GM06990 (cell line): ENCODE measurements at regions not wholly inside any gene's neighbourhood (a gene's known extent, or its start where the extent isn't known, plus 50 kb on each side); places are given as distances from the start of the nearest gene placed in this dataset.

Source experiments
- DNase-seq: peaks from one replicate; pipeline ENCODE4 v3.0.0-alpha.2; 2011; ENCODE audit not compliant: insufficient read length; ENCODE audit errors: extremely low read depth
- H3K27me3 ChIP-seq: replicated peaks from 2 replicates; pipeline ENCODE4 v1.6.0; 2011; ENCODE audit warnings: low read length; ENCODE audit not compliant: control insufficient read depth, insufficient read depth
- H3K36me3 ChIP-seq: 2 replicates; pipeline ENCODE4 v1.5.1; 2011; ENCODE audit warnings: low read length; ENCODE audit not compliant: control insufficient read depth, insufficient read depth
- H3K4me3 ChIP-seq: replicated peaks from 2 replicates; pipeline ENCODE4 v1.5.1; 2011; ENCODE audit warnings: low read depth, mild to moderate bottlenecking, control low read depth, low read length
- TF ChIP-seq, protein P1 (sequence below): IDR thresholded peaks from 2 replicates; pipeline ENCODE4 v1.5.1; 2011; ENCODE audit warnings: low read length, control low read depth, mild to moderate bottlenecking, inconsistent platforms; ENCODE audit not compliant: insufficient read depth, poor library complexity, severe bottlenecking

DNA sequence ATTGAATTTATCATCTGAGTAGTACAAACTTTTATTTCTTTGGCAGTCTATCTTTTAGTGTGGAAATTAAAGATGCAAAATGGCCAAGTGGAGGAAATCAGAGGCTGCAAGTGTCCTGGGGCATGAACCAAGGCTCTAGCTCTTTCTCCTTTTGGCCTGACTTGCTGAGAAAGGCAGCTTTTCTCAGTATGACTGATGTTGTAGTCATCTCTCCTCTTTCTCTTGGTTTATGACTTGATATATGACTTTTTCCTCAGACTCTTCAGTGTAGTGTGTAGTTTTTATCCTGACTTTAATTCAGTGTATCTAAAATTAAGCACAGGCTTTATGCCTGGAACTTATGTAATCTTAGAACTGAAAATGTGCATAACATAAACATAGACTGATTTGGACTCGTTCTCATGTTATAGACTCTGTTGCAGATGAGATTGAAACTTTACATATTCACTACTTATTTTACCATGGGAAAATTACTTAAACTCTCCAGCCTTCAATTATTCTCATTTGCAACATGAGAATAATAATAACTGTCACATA, 65.7 kb downstream of the SLITRK5 start:
- Histone ChIP-seq H3K27me3 (no peaks in the 10 kb centered on the region), H3K36me3 (no peaks in the 10 kb centered on the region), H3K4me3 (no peak overlapping the region)
- TF ChIP-seq, protein P1, sequence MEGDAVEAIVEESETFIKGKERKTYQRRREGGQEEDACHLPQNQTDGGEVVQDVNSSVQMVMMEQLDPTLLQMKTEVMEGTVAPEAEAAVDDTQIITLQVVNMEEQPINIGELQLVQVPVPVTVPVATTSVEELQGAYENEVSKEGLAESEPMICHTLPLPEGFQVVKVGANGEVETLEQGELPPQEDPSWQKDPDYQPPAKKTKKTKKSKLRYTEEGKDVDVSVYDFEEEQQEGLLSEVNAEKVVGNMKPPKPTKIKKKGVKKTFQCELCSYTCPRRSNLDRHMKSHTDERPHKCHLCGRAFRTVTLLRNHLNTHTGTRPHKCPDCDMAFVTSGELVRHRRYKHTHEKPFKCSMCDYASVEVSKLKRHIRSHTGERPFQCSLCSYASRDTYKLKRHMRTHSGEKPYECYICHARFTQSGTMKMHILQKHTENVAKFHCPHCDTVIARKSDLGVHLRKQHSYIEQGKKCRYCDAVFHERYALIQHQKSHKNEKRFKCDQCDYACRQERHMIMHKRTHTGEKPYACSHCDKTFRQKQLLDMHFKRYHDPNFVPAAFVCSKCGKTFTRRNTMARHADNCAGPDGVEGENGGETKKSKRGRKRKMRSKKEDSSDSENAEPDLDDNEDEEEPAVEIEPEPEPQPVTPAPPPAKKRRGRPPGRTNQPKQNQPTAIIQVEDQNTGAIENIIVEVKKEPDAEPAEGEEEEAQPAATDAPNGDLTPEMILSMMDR: no peak
- DNase-seq: no peak

DNA sequence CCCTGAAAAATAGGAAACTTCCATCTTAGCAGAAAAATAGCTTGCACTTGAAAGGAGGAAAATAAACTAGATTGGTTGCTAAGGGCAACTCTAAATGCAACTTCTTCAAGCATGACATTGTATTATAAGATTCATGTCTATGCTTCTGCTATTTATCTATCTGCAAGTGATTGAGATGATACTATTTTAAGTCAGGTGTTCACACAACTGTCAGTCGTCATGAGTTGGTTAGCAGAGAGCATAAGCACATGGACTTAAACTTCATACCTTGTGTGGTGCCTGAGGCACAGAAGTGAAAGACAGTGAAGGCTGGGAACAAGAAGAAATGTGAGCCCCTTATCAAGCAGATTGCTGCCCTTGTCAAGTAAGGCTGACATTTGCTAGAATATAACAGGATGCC, 82.9 kb downstream of the SLITRK5 start:
- H3K27me3 ChIP-seq: no peaks in the 10 kb centered on the region
- no peak for DNase-seq
- no peaks in the 10 kb centered on the region for H3K36me3 ChIP-seq
- TF ChIP-seq, protein P1: no peak
- H3K4me3 ChIP-seq: no peak overlapping the region

DNA sequence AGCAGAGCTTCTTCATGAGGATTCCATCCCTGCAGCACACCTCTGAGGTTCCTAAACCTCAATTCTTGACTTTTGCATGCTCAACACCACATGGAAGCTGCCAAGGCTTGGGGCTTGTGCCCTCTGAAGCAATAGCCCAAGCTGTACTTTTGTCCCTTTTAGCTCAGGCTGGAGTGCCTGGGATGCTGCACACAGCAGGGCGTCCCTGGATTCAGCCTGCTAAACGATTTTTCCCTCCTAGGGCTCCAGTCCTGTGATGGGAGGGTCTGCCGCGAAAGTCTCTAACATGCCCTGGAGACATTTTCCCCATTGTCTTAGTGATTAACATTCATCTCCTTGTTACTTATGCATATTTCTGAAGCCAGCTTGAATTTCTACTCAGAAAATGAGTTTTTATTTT, 98.3 kb downstream of the SLITRK5 start:
- Histone ChIP-seq H3K4me3 (no peak overlapping the region), H3K36me3 (no peaks in the 10 kb centered on the region), H3K27me3 (no peaks in the 10 kb centered on the region)
- no peak for DNase-seq
- TF ChIP-seq, protein P1: no peak

DNA sequence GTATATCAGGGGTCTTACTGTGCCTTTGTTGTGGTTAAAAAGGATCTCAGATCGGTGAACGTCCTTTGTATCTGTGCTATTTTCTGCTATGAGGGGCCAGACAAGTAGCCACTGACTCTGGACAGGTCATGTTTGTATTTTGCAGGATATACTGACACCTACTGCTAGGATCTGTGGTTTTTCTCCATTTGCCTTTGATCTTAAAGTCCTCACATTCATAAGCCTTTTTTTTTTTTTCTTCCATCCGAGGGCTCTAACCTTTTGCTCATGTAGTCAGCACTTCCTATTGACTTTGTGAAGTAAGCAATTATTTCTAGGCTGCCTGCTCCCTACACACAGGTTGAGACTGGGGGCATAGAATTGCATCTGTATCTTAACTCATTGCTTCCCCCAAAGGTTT, 106.2 kb downstream of the SLITRK5 start:
- Histone ChIP-seq H3K27me3 (no peaks in the 10 kb centered on the region), H3K36me3 (no peaks in the 10 kb centered on the region), H3K4me3 (no peak overlapping the region)
- TF ChIP-seq, protein P1: no peak
- no peak for DNase-seq

DNA sequence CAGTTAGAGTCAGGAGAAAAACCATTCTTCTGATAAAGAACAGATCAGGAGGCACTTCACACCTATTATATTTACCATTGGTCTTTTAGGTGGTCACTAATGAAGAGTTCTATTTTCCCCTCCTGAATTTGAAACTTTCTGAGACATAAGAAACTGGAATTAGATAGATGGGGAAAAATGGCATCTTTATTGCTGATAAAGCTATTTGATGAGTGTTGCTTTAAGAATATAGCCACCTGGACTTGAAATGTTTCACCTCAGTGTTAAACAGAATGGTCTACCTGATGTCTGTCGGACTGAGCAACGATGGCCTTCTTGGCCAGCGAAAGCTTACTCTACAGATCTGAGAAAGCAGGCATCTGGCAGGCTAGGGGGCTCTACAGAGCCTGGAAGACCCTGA, 107.0 kb downstream of the SLITRK5 start:
- TF ChIP-seq, protein P1: no peak
- Histone ChIP-seq H3K4me3 (no peak overlapping the region), H3K27me3 (no peaks in the 10 kb centered on the region), H3K36me3 (no peaks in the 10 kb centered on the region)
- no peak for DNase-seq

DNA sequence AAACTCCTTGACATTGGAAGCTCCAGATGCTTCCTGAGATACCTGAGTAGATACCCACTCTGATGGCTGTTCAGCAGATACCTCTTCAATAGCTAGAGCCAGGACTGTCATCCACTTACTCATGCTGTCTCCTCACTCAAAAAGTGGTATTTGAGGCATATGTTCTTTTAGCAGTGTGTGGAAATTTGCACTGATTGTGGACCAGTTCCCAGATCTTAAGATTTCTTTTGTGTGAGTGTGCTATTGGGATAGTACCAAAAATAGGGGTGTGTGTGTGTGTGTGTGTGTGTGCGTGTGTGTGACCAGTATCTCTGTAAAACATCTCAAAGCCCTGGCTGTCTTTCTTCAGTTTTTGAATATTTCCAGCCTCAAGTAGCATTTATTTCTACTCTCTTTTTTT, 108.3 kb downstream of the SLITRK5 start:
- TF ChIP-seq, protein P1: no peak
- DNase-seq: no peak
- Histone ChIP-seq H3K4me3 (no peak overlapping the region), H3K36me3 (no peaks in the 10 kb centered on the region), H3K27me3 (no peaks in the 10 kb centered on the region)
